ENCODE measurements at regions not wholly inside any gene's neighbourhood (a gene's known extent, or its start where the extent isn't known, plus 50 kb on each side); places are given as distances from the start of the nearest gene placed in this dataset.

GRCh38 chr2:79250656-79251055 lies 91.1 kb upstream of the REG3A start:
- Mint-ChIP-seq H3K36me3 (ENCODE audit: low read depth) (no peaks in the 10 kb centered on the region), H3K27me3 (no peaks in the 10 kb centered on the region), H3K27ac (no peak overlapping the region), H3K4me1 (ENCODE audit: low read depth) (no peaks in the 10 kb centered on the region), H3K4me3 (no peak overlapping the region), H3K9me3 (peaks cover 5% of the 10 kb centered on the region)
- CTCF ChIA-PET = no interaction called here
- POLR2A ChIA-PET = no interaction called here
- Histone ChIP-seq H3K4me3 (ENCODE audit: low read length) (no peak overlapping the region), H3K4me1 (ENCODE audit: insufficient read depth, low read length) (no peaks in the 10 kb centered on the region), H3K27ac (ENCODE audit: low read depth in 1 of 2, low read length in 2 of 2) (no peak overlapping the region), H3K9me3 (ENCODE audit: control insufficient read depth in 1 of 2, insufficient read depth in 1 of 2, low read length in 2 of 2) (no peaks in the 10 kb centered on the region), H3K36me3 (ENCODE audit: insufficient read depth, low read length) (no peaks in the 10 kb centered on the region), H3K27me3 (ENCODE audit: control insufficient read depth in 1 of 2, insufficient read depth in 2 of 2, low read length in 2 of 2) (no peaks in the 10 kb centered on the region)
- ATAC-seq (ENCODE audit: poor library complexity) = no peak
- intact Hi-C loops (cut with DNase I, micrococcal nuclease) = no loop called here
- no peak for DNase-seq
- TF ChIP-seq CTCF (IDR thresholded peaks at IDR 0.05) = no peak

GRCh38 chr2:79248776-79249175 lies 89.2 kb upstream of the REG3A start:
- no peaks in the 10 kb centered on the region for H3K27me3 Mint-ChIP-seq
- no peaks in the 10 kb centered on the region for H3K27me3 ChIP-seq (ENCODE audit: control insufficient read depth in 1 of 2, insufficient read depth in 2 of 2, low read length in 2 of 2)
- H3K9me3 Mint-ChIP-seq = peaks cover 5% of the 10 kb centered on the region
- no peaks in the 10 kb centered on the region for H3K4me1 Mint-ChIP-seq (ENCODE audit: low read depth)
- H3K9me3 ChIP-seq (ENCODE audit: control insufficient read depth in 1 of 2, insufficient read depth in 1 of 2, low read length in 2 of 2) = no peaks in the 10 kb centered on the region
- no peak overlapping the region for H3K4me3 ChIP-seq (ENCODE audit: low read length)
- ChIA-PET CTCF (no interaction called here), POLR2A (no interaction called here)
- H3K36me3 Mint-ChIP-seq (ENCODE audit: low read depth) = no peaks in the 10 kb centered on the region
- no peaks in the 10 kb centered on the region for H3K36me3 ChIP-seq (ENCODE audit: insufficient read depth, low read length)
- TF ChIP-seq CTCF (IDR thresholded peaks at IDR 0.05) = no peak
- no peaks in the 10 kb centered on the region for H3K4me1 ChIP-seq (ENCODE audit: insufficient read depth, low read length)
- no peak overlapping the region for H3K27ac ChIP-seq (ENCODE audit: low read depth in 1 of 2, low read length in 2 of 2)
- no peak for ATAC-seq (ENCODE audit: poor library complexity)
- no peak overlapping the region for H3K27ac Mint-ChIP-seq
- H3K4me3 Mint-ChIP-seq = no peak overlapping the region
- DNase-seq = no peak
- intact Hi-C loops (cut with DNase I, micrococcal nuclease) = no loop called here

- Histone ChIP-seq H3K4me1 (ENCODE audit: insufficient read depth, low read length) (no peaks in the 10 kb centered on the region), H3K36me3 (ENCODE audit: insufficient read depth, low read length) (no peaks in the 10 kb centered on the region), H3K4me3 (ENCODE audit: low read length) (no peak overlapping the region), H3K27ac (ENCODE audit: low read depth in 1 of 2, low read length in 2 of 2) (no peak overlapping the region), H3K9me3 (ENCODE audit: control insufficient read depth in 1 of 2, insufficient read depth in 1 of 2, low read length in 2 of 2) (peaks cover 0 to 15% of the 10 kb centered on the region in 2 experiments), H3K27me3 (ENCODE audit: control insufficient read depth in 1 of 2, insufficient read depth in 2 of 2, low read length in 2 of 2) (no peaks in the 10 kb centered on the region)
- Mint-ChIP-seq H3K36me3 (ENCODE audit: low read depth) (no peaks in the 10 kb centered on the region), H3K4me1 (ENCODE audit: low read depth) (no peaks in the 10 kb centered on the region), H3K4me3 (no peak overlapping the region), H3K27ac (no peak overlapping the region), H3K27me3 (no peaks in the 10 kb centered on the region), H3K9me3 (peaks cover 7% of the 10 kb centered on the region)
- POLR2A ChIA-PET = no interaction called here
- no peak for TF ChIP-seq CTCF (IDR thresholded peaks at IDR 0.05)
- DNase-seq (no peak), ATAC-seq (ENCODE audit: poor library complexity) (no peak)
- intact Hi-C loops (cut with DNase I, micrococcal nuclease) = no loop called here
- CTCF ChIA-PET = no interaction called here
Measured at GRCh38 chr2:79235135-79235534, 75.6 kb upstream of the REG3A start.
